Astrocyte (in vitro differentiated cells and primary cell): ENCODE measurements at regions not wholly inside any gene's neighbourhood (a gene's known extent, or its start where the extent isn't known, plus 50 kb on each side); places are given as distances from the start of the nearest gene placed in this dataset.
"Not testable (repeated sequence)": the region's sequence is repeated elsewhere in the genome, so short reads cannot be mapped to it uniquely, and the experiment has no call there.

ENCODE experiments used
- DNase-seq: peaks from one replicate; pipeline ENCODE4 v3.0.0-alpha.2; 2010; ENCODE audit warnings: low read depth
- FAIRE-seq: peaks from 2 replicates; lab custom pipeline; 2011; peaks lifted over from hg19 to GRCh38; lab: Jason Lieb, UNC
- H2AFZ ChIP-seq: 2 replicates; pipeline ENCODE4 v1.6.0; 2012; ENCODE audit warnings: low read depth, low read length, inconsistent platforms
- H3K27ac ChIP-seq: 2 replicates; pipeline ENCODE4 v1.5.1; 2011; ENCODE audit warnings: low read depth, low read length, inconsistent platforms
- H3K27me3 ChIP-seq: 2 replicates; pipeline ENCODE4 v1.6.0; 2011; ENCODE audit warnings: low read length, inconsistent platforms; ENCODE audit not compliant: insufficient read depth
- H3K36me3 ChIP-seq: 2 replicates; pipeline ENCODE4 v1.5.1; 2011; ENCODE audit warnings: low read length, inconsistent platforms; ENCODE audit not compliant: insufficient read depth
- H3K4me1 ChIP-seq: 2 replicates; pipeline ENCODE4 v1.5.1; 2011; ENCODE audit warnings: low read length, inconsistent platforms; ENCODE audit not compliant: insufficient read depth
- H3K4me2 ChIP-seq: 2 replicates; pipeline ENCODE4 v1.6.0; 2012; ENCODE audit warnings: low read length, inconsistent platforms
- H3K4me3 ChIP-seq: 2 replicates; pipeline ENCODE4 v1.5.1; 2011; ENCODE audit warnings: low read depth, mild to moderate bottlenecking, low read length, inconsistent platforms; ENCODE audit not compliant: insufficient read depth
- H3K79me2 ChIP-seq: 2 replicates; pipeline ENCODE4 v1.6.0; 2012; ENCODE audit warnings: mild to moderate bottlenecking, low read length, inconsistent platforms; ENCODE audit not compliant: insufficient read depth
- H3K9ac ChIP-seq: 2 replicates; pipeline ENCODE4 v1.6.0; 2012; ENCODE audit warnings: mild to moderate bottlenecking, low read length, inconsistent platforms
- H3K9me3 ChIP-seq: 2 replicates; pipeline ENCODE4 v1.5.1; 2012; ENCODE audit warnings: low read depth, mild to moderate bottlenecking, low read length, inconsistent platforms; ENCODE audit not compliant: insufficient read depth
- H4K20me1 ChIP-seq: 2 replicates; pipeline ENCODE4 v1.6.0; 2012; ENCODE audit warnings: low read length, inconsistent platforms; ENCODE audit not compliant: insufficient read depth
- H3K27ac Mint-ChIP-seq: one replicate; pipeline ENCODE4 v1.8.0; 2021; ENCODE audit warnings: mild to moderate bottlenecking, mixed read lengths; ENCODE audit not compliant: unreplicated experiment
- H3K27me3 Mint-ChIP-seq: one replicate; pipeline ENCODE4 v1.8.0; 2021; ENCODE audit warnings: low read depth, mixed read lengths; ENCODE audit not compliant: unreplicated experiment
- H3K36me3 Mint-ChIP-seq: one replicate; pipeline ENCODE4 v1.8.0; 2021; ENCODE audit warnings: low read depth, mixed read lengths; ENCODE audit not compliant: unreplicated experiment
- H3K4me1 Mint-ChIP-seq: one replicate; pipeline ENCODE4 v1.8.0; 2021; ENCODE audit warnings: low read depth, mixed read lengths; ENCODE audit not compliant: unreplicated experiment
- H3K4me3 Mint-ChIP-seq: one replicate; pipeline ENCODE4 v1.8.0; 2021; ENCODE audit warnings: mild to moderate bottlenecking, moderate library complexity, mixed read lengths; ENCODE audit not compliant: unreplicated experiment
- H3K9me3 Mint-ChIP-seq: one replicate; pipeline ENCODE4 v1.8.0; 2021; ENCODE audit warnings: mild to moderate bottlenecking, mixed read lengths; ENCODE audit not compliant: unreplicated experiment
- CTCF ChIP-seq: IDR thresholded peaks from 2 replicates; pipeline ENCODE4 v1.5.1; 2011; ENCODE audit warnings: low read depth, mild to moderate bottlenecking, inconsistent platforms, low read length, moderate library complexity; ENCODE audit not compliant: insufficient read depth
- EZH2 ChIP-seq: IDR thresholded peaks from 2 replicates; pipeline ENCODE4 v1.6.1; 2012; ENCODE audit warnings: mild to moderate bottlenecking, low read length, inconsistent platforms; ENCODE audit not compliant: insufficient read depth

- H3K36me3 ChIP-seq = no peaks in the 10 kb centered on the region
- no peaks in the 10 kb centered on the region for H4K20me1 ChIP-seq
- no peaks in the 10 kb centered on the region for H3K9me3 ChIP-seq
- no peak overlapping the region for H3K27ac ChIP-seq
- no peak overlapping the region for H3K9ac ChIP-seq
- no peak for TF ChIP-seq EZH2
- TF ChIP-seq CTCF = no peak
- DNase-seq (no peak), FAIRE-seq (no peak)
- Mint-ChIP-seq H3K4me3 (no peak overlapping the region), H3K4me1 (no peaks in the 10 kb centered on the region), H3K27ac (no peak overlapping the region), H3K9me3 (no peaks in the 10 kb centered on the region), H3K36me3 (no peaks in the 10 kb centered on the region), H3K27me3 (no peaks in the 10 kb centered on the region)
- H3K4me2 ChIP-seq = no peak overlapping the region
- H3K27me3 ChIP-seq = no peaks in the 10 kb centered on the region
- H3K4me3 ChIP-seq = no peak overlapping the region
- no peak overlapping the region for H2AFZ ChIP-seq
- H3K79me2 ChIP-seq = no peaks in the 10 kb centered on the region
- H3K4me1 ChIP-seq = no peaks in the 10 kb centered on the region
These were observed 1405.1 kb upstream of the EYS start for GRCh38 chr6:67112120-67112519.

- FAIRE-seq (no peak), DNase-seq (no peak)
- H4K20me1 ChIP-seq = no peaks in the 10 kb centered on the region
- no peaks in the 10 kb centered on the region for H3K27me3 ChIP-seq
- no peaks in the 10 kb centered on the region for H3K9me3 ChIP-seq
- H3K4me1 ChIP-seq = no peaks in the 10 kb centered on the region
- Mint-ChIP-seq H3K4me3 (no peak overlapping the region), H3K27me3 (no peaks in the 10 kb centered on the region), H3K4me1 (no peaks in the 10 kb centered on the region), H3K36me3 (no peaks in the 10 kb centered on the region), H3K9me3 (peaks cover 3% of the 10 kb centered on the region), H3K27ac (no peak overlapping the region)
- no peak overlapping the region for H3K4me2 ChIP-seq
- no peak overlapping the region for H3K27ac ChIP-seq
- H3K36me3 ChIP-seq = no peaks in the 10 kb centered on the region
- H3K4me3 ChIP-seq = no peak overlapping the region
- TF ChIP-seq EZH2 = no peak
- TF ChIP-seq CTCF = no peak
- H3K9ac ChIP-seq = no peak overlapping the region
- no peak overlapping the region for H2AFZ ChIP-seq
- H3K79me2 ChIP-seq = no peaks in the 10 kb centered on the region
These were observed 1395.7 kb upstream of the EYS start for GRCh38 chr6:67102743-67103142.

- H3K27ac Mint-ChIP-seq, H3K36me3 ChIP-seq, H3K4me1 ChIP-seq, H3K27me3 Mint-ChIP-seq, H4K20me1 ChIP-seq, FAIRE-seq, H3K36me3 Mint-ChIP-seq, H3K4me2 ChIP-seq, H3K4me1 Mint-ChIP-seq, H3K27ac ChIP-seq, H3K9me3 Mint-ChIP-seq, H2AFZ ChIP-seq, H3K27me3 ChIP-seq, H3K9ac ChIP-seq, H3K4me3 ChIP-seq, H3K4me3 Mint-ChIP-seq, H3K9me3 ChIP-seq, H3K79me2 ChIP-seq, DNase-seq: not testable (repeated sequence)
These were observed 1388.7 kb upstream of the EYS start for GRCh38 chr6:67095618-67096226.
